ENCODE measurements at regions not wholly inside any gene's neighbourhood (a gene's known extent, or its start where the extent isn't known, plus 50 kb on each side); places are given as distances from the start of the nearest gene placed in this dataset.

- TF ChIP-seq CTCF (IDR thresholded peaks at IDR 0.05; ENCODE audit: low read depth, low read length) (no peak), EZH2phosphoT487 (IDR thresholded peaks at IDR 0.05; ENCODE audit: low read depth) (no peak)
Measured at GRCh38 chr3:101084404-101084803, 91.2 kb upstream of the ABI3BP start.

Measured in OCI-LY3 (cell line).